SU-DHL-6 (cell line): ENCODE measurements at regions not wholly inside any gene's neighbourhood (a gene's known extent, or its start where the extent isn't known, plus 50 kb on each side); places are given as distances from the start of the nearest gene placed in this dataset.

ENCODE experiments used
- EZH2phosphoT487 ChIP-seq: fragments of 200-600 bp; sonication (generic), shearing (Covaris generic); conservative IDR thresholded peaks from 2 replicates; pipeline ENCODE4 v1.6.1; 2018; ENCODE audit warnings: mild to moderate bottlenecking, antibody characterized with exemption, low read length, moderate library complexity, mixed read lengths
- TF ChIP-seq, protein P1 (sequence below): fragments of 200-600 bp; sonication (generic); IDR thresholded peaks from one replicate; pipeline ENCODE4 v1.5.1; 2017; ENCODE audit warnings: antibody characterized with exemption, mild to moderate bottlenecking, low read length, moderate library complexity; ENCODE audit not compliant: insufficient read depth, poor library complexity, severe bottlenecking

DNA sequence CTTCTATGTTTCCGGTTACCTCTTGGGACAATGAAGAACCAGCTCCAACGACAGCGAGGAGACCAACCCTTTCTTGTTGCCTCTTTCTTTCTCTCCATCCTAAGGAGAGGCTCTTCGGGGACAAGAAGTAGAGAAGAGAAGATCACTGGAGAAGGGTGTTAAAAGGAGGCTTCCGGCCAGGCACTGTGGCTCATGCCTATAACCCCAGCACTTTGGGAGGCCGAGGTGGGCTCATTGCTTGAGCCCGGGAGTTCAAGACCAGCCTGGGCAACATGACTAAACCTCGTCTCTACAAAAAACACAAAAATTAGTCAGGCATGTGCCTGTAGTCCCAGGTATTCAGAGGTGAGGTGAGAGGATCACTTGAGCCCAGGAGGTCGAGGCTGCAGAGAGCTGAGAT, 90.8 kb upstream of the TNFAIP3 start:
- TF ChIP-seq, protein P1, sequence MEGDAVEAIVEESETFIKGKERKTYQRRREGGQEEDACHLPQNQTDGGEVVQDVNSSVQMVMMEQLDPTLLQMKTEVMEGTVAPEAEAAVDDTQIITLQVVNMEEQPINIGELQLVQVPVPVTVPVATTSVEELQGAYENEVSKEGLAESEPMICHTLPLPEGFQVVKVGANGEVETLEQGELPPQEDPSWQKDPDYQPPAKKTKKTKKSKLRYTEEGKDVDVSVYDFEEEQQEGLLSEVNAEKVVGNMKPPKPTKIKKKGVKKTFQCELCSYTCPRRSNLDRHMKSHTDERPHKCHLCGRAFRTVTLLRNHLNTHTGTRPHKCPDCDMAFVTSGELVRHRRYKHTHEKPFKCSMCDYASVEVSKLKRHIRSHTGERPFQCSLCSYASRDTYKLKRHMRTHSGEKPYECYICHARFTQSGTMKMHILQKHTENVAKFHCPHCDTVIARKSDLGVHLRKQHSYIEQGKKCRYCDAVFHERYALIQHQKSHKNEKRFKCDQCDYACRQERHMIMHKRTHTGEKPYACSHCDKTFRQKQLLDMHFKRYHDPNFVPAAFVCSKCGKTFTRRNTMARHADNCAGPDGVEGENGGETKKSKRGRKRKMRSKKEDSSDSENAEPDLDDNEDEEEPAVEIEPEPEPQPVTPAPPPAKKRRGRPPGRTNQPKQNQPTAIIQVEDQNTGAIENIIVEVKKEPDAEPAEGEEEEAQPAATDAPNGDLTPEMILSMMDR = no peak
- TF ChIP-seq EZH2phosphoT487 = no peak
